ENCODE measurements at regions not wholly inside any gene's neighbourhood (a gene's known extent, or its start where the extent isn't known, plus 50 kb on each side); places are given as distances from the start of the nearest gene placed in this dataset.

DNA sequence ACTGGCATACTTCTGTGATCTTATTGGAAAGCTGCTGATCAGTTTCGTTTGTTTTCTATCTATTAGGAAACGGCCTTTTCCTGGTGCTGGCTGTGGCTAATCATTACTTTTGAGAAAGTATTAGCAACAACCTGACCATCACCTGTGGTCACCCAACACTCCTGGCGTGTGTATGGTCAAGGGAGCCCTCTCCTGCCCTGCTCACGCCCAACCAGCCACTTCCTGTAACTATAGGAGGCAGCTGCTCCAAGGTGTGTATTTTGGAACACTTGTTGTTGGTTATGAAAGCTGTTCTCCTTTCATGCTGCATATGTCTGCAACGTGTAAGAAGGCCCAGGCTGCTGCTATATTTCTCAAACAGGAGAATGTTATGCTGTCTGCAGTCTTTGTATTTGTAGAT, 1582.8 kb downstream of the AACS start:
- BruUV-seq (replicated peaks): no TSS peak

DNA sequence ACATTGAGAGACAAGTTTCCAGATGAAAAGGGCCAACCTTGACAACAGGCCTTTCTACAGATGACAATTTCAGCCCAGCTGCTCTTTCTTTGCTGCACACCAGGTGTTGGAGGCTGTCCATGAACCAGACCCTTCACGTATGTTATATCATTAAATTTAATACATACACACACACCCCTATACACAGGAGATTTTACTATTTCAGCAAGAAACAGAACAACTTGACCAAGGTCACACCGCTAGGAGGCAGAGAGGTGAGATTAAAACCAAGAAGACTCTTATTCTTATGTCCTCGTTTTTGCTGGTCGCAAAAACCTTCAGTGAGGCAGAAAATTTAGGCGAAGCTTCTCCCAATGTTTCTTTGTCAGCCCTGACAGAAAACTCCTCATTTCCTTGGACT, 1585.9 kb downstream of the AACS start:
- H3K4me1 Mint-ChIP-seq (ENCODE audit: insufficient read depth, unreplicated experiment): no peaks in the 10 kb centered on the region
- TF ChIP-seq, protein P1, sequence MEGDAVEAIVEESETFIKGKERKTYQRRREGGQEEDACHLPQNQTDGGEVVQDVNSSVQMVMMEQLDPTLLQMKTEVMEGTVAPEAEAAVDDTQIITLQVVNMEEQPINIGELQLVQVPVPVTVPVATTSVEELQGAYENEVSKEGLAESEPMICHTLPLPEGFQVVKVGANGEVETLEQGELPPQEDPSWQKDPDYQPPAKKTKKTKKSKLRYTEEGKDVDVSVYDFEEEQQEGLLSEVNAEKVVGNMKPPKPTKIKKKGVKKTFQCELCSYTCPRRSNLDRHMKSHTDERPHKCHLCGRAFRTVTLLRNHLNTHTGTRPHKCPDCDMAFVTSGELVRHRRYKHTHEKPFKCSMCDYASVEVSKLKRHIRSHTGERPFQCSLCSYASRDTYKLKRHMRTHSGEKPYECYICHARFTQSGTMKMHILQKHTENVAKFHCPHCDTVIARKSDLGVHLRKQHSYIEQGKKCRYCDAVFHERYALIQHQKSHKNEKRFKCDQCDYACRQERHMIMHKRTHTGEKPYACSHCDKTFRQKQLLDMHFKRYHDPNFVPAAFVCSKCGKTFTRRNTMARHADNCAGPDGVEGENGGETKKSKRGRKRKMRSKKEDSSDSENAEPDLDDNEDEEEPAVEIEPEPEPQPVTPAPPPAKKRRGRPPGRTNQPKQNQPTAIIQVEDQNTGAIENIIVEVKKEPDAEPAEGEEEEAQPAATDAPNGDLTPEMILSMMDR (IDR thresholded peaks at IDR 0.05; ENCODE audit: unreplicated experiment): no peak
- intact Hi-C loops (cut with micrococcal nuclease): no loop called here
- ChIA-PET POLR2A (no interaction called here), CTCF (interaction anchor here (0.5 kb wide), 1 partner anchor 729 kb away, joined by 4 read pairs; no protein-coding TSS in a partner anchor)
- H3K4me3 Mint-ChIP-seq (ENCODE audit: unreplicated experiment): no peak overlapping the region
- no peak overlapping the region for H3K27ac Mint-ChIP-seq (ENCODE audit: low read depth, unreplicated experiment)
- BruUV-seq (replicated peaks): no TSS peak
- no peak for DNase-seq (ENCODE audit: unreplicated experiment)
- no peaks in the 10 kb centered on the region for H3K9me3 Mint-ChIP-seq (ENCODE audit: unreplicated experiment)
- no peaks in the 10 kb centered on the region for H3K36me3 Mint-ChIP-seq (ENCODE audit: insufficient read depth, unreplicated experiment)
- H3K27me3 Mint-ChIP-seq (ENCODE audit: insufficient read depth, unreplicated experiment): no peaks in the 10 kb centered on the region

More for the DNA sequence above, 1582.8 kb downstream of the AACS start:
- ChIA-PET CTCF (interaction anchor here (1.1 to 1.6 kb wide), 3 partner anchors 16 to 228 kb away, joined by 3 to 4 read pairs (median 3); no protein-coding TSS in a partner anchor), POLR2A (no interaction called here)
- H3K27ac Mint-ChIP-seq (ENCODE audit: low read depth, unreplicated experiment): no peak overlapping the region
- no peaks in the 10 kb centered on the region for H3K4me1 Mint-ChIP-seq (ENCODE audit: insufficient read depth, unreplicated experiment)
- no peaks in the 10 kb centered on the region for H3K9me3 Mint-ChIP-seq (ENCODE audit: unreplicated experiment)
- no peak overlapping the region for H3K4me3 Mint-ChIP-seq (ENCODE audit: unreplicated experiment)
- no peaks in the 10 kb centered on the region for H3K36me3 Mint-ChIP-seq (ENCODE audit: insufficient read depth, unreplicated experiment)
- intact Hi-C loops (cut with micrococcal nuclease): no loop called here
- H3K27me3 Mint-ChIP-seq (ENCODE audit: insufficient read depth, unreplicated experiment): no peaks in the 10 kb centered on the region
- TF ChIP-seq, protein P1 (IDR thresholded peaks at IDR 0.05; ENCODE audit: unreplicated experiment): no peak
- no peak for DNase-seq (ENCODE audit: unreplicated experiment)

DNA sequence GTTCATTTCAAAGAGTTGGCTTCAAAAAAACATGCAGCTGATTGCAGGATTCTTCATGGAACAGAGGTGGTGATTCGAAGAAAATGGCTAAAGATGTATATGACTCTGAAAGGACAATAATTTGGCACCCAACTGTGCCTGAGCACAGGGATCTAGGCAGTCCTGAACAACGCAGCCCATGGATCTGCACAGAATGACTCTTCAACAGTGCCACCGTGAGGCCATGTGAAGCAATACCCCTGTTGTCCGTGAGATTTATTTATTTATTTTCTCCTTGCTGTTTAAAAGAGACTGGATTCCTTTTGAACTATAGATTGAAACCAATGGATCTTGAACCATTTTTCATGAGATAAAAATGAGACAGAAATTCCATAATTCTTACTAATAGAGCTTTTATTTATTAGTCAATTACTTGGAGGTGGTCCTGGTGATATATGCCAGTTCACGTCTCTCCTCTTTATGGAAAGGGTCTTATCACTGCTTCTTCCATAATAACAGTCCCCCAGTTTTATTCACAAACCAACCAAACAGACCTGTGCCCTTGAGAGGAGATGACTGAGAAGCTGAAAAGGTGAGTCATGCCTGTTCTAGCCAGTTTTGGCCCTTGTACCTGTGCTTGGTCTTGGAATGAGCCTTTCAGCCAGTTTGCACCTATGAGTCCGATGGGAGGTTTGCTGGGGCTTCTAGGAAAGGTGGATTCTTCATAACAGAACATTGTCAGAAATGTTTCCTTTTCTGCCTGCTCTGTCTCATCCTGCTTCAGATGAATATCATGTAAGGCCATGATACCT, 1598.3 kb downstream of the AACS start:
- Mint-ChIP-seq H3K9me3 (ENCODE audit: unreplicated experiment) (peaks cover 17% of the 10 kb centered on the region), H3K36me3 (ENCODE audit: insufficient read depth, unreplicated experiment) (no peaks in the 10 kb centered on the region), H3K27ac (ENCODE audit: low read depth, unreplicated experiment) (no peak overlapping the region), H3K27me3 (ENCODE audit: insufficient read depth, unreplicated experiment) (no peaks in the 10 kb centered on the region), H3K4me3 (ENCODE audit: unreplicated experiment) (no peak overlapping the region), H3K4me1 (ENCODE audit: insufficient read depth, unreplicated experiment) (peaks cover 16% of the 10 kb centered on the region)
- ChIA-PET POLR2A (interaction anchor here (0.7 kb wide), 1 partner anchor 22 kb away, joined by 3 read pairs; no protein-coding TSS in a partner anchor), CTCF (interaction anchor here (0.6 to 1.3 kb wide), 8 partner anchors 15 to 594 kb away, joined by 3 to 4 read pairs (median 3); no protein-coding TSS in a partner anchor)
- BruUV-seq (replicated peaks): no TSS peak
- DNase-seq (ENCODE audit: unreplicated experiment): peak; percentile 57
- TF ChIP-seq, protein P1 (IDR thresholded peaks at IDR 0.05; ENCODE audit: unreplicated experiment): peak; percentile 31
- intact Hi-C loops (cut with micrococcal nuclease): no loop called here

DNA sequence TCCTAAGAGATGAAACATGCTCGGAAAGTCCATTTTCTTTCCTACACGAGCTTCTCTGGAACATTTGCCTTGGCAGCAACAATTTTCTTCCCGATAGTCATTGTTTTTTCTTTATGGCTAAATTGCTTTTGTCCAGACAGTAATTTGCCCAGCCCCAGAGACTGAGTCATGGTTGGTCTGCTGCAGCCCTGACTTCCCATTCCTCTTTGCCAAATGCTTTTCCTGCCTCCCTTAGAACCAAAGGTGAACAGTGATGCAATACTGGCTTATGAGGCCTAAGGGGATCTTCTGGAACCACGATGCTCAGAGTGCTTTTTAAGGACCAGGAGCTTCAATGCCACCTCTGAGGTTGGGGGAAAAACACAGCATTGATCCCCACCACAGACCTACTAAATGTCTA, 1599.6 kb upstream of the TMEM132C start:
- POLR2A ChIA-PET: interaction anchor here (1.4 to 1.5 kb wide), 3 partner anchors 9 to 41 kb away, joined by 3 to 5 read pairs (median 3); no protein-coding TSS in a partner anchor
- intact Hi-C loops (cut with micrococcal nuclease): loop anchor here (1.0 kb wide), 1 partner anchor 14 kb away; no protein-coding TSS in a partner anchor
- CTCF ChIA-PET: interaction anchor here (0.7 to 1.1 kb wide), 4 partner anchors 10 to 1166 kb away, joined by 3 to 4 read pairs (median 3); no protein-coding TSS in a partner anchor
- Mint-ChIP-seq H3K36me3 (ENCODE audit: insufficient read depth, unreplicated experiment) (no peaks in the 10 kb centered on the region), H3K27ac (ENCODE audit: low read depth, unreplicated experiment) (peak overlapping the region; percentile 64), H3K4me1 (ENCODE audit: insufficient read depth, unreplicated experiment) (peaks cover 27% of the 10 kb centered on the region), H3K27me3 (ENCODE audit: insufficient read depth, unreplicated experiment) (no peaks in the 10 kb centered on the region), H3K4me3 (ENCODE audit: unreplicated experiment) (peak overlapping the region; percentile 28), H3K9me3 (ENCODE audit: unreplicated experiment) (no peaks in the 10 kb centered on the region)
- DNase-seq (ENCODE audit: unreplicated experiment): peak; percentile 96
- TF ChIP-seq, protein P1 (IDR thresholded peaks at IDR 0.05; ENCODE audit: unreplicated experiment): no peak
- no TSS peak for BruUV-seq (replicated peaks)
